Endodermal cell (in vitro differentiated cells): ENCODE measurements at regions not wholly inside any gene's neighbourhood (a gene's known extent, or its start where the extent isn't known, plus 50 kb on each side); places are given as distances from the start of the nearest gene placed in this dataset.

Experiments
- DNase-seq: peaks from one replicate; pipeline ENCODE4 v3.0.0-alpha.2; 2017
- H3K27ac ChIP-seq: 2 replicates; pipeline ENCODE4 v1.5.1; 2013; ENCODE audit warnings: mild to moderate bottlenecking, low read depth, low read length, moderate library complexity
- H3K27me3 ChIP-seq: 2 replicates; pipeline ENCODE4 v1.6.1; 2013; ENCODE audit warnings: mild to moderate bottlenecking, low read length, moderate library complexity; ENCODE audit not compliant: insufficient read depth, control insufficient read depth, poor library complexity, severe bottlenecking
- H3K36me3 ChIP-seq: 2 replicates; pipeline ENCODE4 v1.7.0; 2013; ENCODE audit warnings: mild to moderate bottlenecking, low read length, moderate library complexity; ENCODE audit not compliant: control insufficient read depth, insufficient read depth
- H3K4me1 ChIP-seq: one replicate; pipeline ENCODE4 v1.7.0; 2013; ENCODE audit warnings: low read length; ENCODE audit not compliant: control insufficient read depth, insufficient read depth
- H3K4me3 ChIP-seq: 2 replicates; pipeline ENCODE4 v1.5.1; 2013; ENCODE audit warnings: mild to moderate bottlenecking, low read length, moderate library complexity
- H3K9ac ChIP-seq: 2 replicates; pipeline ENCODE4 v1.6.1; 2013; ENCODE audit warnings: mild to moderate bottlenecking, low read length, moderate library complexity; ENCODE audit not compliant: poor library complexity, severe bottlenecking; ENCODE audit errors: extremely low read depth
- H3K9me3 ChIP-seq: 2 replicates; pipeline ENCODE4 v1.6.1; 2013; ENCODE audit warnings: mild to moderate bottlenecking, low read length, moderate library complexity; ENCODE audit not compliant: control insufficient read depth
- H3K27ac Mint-ChIP-seq: 2 replicates; pipeline ENCODE4 v1.8.0; 2020; ENCODE audit warnings: mixed read lengths
- H3K27me3 Mint-ChIP-seq: 2 replicates; pipeline ENCODE4 v1.8.0; 2021; ENCODE audit warnings: mild to moderate bottlenecking, mixed read lengths; ENCODE audit not compliant: insufficient read depth
- H3K36me3 Mint-ChIP-seq: 2 replicates; pipeline ENCODE4 v1.8.0; 2020; ENCODE audit warnings: low read depth, mixed read lengths
- H3K4me1 Mint-ChIP-seq: 2 replicates; pipeline ENCODE4 v1.8.0; 2020; ENCODE audit warnings: mixed read lengths
- H3K4me3 Mint-ChIP-seq: 2 replicates; pipeline ENCODE4 v1.8.0; 2020; ENCODE audit warnings: mild to moderate bottlenecking, moderate library complexity, mixed read lengths
- H3K9me3 Mint-ChIP-seq: 2 replicates; pipeline ENCODE4 v1.8.0; 2020; ENCODE audit warnings: mild to moderate bottlenecking, mixed read lengths
- WGBS, 2 experiments: methylation state at CpG; one replicate each; pipeline versions ENCODE4 v1.1.5 to v1.1.7; 2013; ENCODE audit warnings: missing lambda C conversion rate in 2 of 2, mixed read lengths in 1 of 2; ENCODE audit not compliant: insufficient coverage in 1 of 2, insufficient read length in 1 of 2; 5-methylcytosine and 5-hydroxymethylcytosine counted together
- TF ChIP-seq, protein P1 (sequence below): fragments of 200-600 bp; sonication (generic); conservative IDR thresholded peaks from 2 replicates; pipeline ENCODE4 v1.5.0; 2021; ENCODE audit warnings: antibody characterized with exemption, mild to moderate bottlenecking

DNA sequence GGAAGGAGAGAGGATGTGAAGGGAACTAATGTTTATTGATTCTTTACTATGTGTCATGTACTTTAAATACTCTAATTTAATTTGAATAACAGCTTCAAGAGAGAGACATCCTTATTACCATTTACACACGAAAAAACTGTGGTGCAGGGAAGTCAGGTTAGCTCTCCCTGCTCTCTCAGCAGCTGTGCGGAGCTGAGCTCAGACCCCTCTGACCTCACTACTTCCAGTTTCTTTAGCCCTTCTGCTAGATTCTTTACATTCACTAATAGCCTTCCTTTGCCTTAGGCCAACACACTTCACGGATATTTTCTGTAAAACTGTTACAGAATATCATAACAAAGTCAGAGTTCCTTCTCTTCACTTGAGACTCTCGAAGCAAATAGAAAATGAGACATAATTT is 131.3 kb upstream of the ARRDC3 start:
- Histone ChIP-seq H3K36me3 (no peaks in the 10 kb centered on the region), H3K27me3 (no peaks in the 10 kb centered on the region), H3K9ac (no peak overlapping the region), H3K4me3 (no peak overlapping the region), H3K9me3 (no peaks in the 10 kb centered on the region), H3K4me1 (no peaks in the 10 kb centered on the region), H3K27ac (no peak overlapping the region)
- no peaks in the 10 kb centered on the region for H3K9me3 Mint-ChIP-seq
- TF ChIP-seq, protein P1, sequence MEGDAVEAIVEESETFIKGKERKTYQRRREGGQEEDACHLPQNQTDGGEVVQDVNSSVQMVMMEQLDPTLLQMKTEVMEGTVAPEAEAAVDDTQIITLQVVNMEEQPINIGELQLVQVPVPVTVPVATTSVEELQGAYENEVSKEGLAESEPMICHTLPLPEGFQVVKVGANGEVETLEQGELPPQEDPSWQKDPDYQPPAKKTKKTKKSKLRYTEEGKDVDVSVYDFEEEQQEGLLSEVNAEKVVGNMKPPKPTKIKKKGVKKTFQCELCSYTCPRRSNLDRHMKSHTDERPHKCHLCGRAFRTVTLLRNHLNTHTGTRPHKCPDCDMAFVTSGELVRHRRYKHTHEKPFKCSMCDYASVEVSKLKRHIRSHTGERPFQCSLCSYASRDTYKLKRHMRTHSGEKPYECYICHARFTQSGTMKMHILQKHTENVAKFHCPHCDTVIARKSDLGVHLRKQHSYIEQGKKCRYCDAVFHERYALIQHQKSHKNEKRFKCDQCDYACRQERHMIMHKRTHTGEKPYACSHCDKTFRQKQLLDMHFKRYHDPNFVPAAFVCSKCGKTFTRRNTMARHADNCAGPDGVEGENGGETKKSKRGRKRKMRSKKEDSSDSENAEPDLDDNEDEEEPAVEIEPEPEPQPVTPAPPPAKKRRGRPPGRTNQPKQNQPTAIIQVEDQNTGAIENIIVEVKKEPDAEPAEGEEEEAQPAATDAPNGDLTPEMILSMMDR = no peak
- 57 to 69% methylated on average over 1 to 4 of the region's 4 CpGs for WGBS, 2 experiments
- H3K4me3 Mint-ChIP-seq = no peak overlapping the region
- no peak overlapping the region for H3K27ac Mint-ChIP-seq
- no peaks in the 10 kb centered on the region for H3K36me3 Mint-ChIP-seq
- no peak for DNase-seq
- H3K27me3 Mint-ChIP-seq = no peaks in the 10 kb centered on the region
- no peaks in the 10 kb centered on the region for H3K4me1 Mint-ChIP-seq

DNA sequence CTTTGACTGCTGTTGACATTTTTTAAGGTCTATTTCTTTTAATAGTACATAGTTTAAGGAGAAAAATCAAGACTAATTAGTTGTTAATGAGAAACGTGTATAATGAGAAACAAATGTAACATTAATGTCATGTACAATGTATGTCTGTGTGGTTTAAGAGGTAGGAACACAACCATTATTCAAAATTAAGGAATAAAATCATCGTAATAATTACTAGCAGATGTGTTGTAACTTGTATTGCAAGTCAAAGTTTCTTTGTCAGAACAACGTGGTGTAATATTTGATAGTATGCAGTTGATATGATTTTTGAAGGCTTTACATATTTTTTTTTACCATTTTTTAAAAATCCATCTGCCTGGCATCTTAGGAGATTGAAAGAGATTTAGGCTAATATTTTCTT is 120.2 kb upstream of the ARRDC3 start:
- Mint-ChIP-seq H3K36me3 (no peaks in the 10 kb centered on the region), H3K27me3 (peaks cover 4% of the 10 kb centered on the region)

DNA sequence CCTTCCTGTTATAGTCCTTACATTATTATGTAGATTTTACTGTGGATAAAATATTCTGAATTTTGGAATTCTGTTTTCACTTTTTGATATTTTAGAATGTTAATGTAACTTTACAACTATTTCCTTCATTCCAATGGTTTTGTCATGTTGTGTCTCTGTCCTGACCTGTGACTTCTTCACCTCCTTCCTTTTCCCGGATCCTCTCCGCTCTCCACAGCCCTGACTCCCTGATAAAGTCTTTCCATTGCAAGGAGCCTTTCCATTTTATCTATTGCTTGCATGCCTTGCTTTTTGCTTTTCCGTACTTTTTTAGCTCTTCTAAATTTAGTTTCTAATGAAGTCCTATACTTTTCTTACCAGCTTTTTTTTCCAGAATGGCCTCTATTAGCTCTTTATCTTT is 117.6 kb upstream of the ARRDC3 start:
- H3K9me3 Mint-ChIP-seq = no peaks in the 10 kb centered on the region
- TF ChIP-seq, protein P1 = no peak
- H3K27me3 ChIP-seq = peaks cover 11% of the 10 kb centered on the region
- no peak overlapping the region for H3K4me3 ChIP-seq
- no peak overlapping the region for H3K27ac Mint-ChIP-seq
- no peak overlapping the region for H3K4me3 Mint-ChIP-seq
- no peak overlapping the region for H3K27ac ChIP-seq
- H3K36me3 Mint-ChIP-seq = no peaks in the 10 kb centered on the region
- no peak for DNase-seq
- no peaks in the 10 kb centered on the region for H3K9me3 ChIP-seq
- no peak overlapping the region for H3K9ac ChIP-seq
- H3K36me3 ChIP-seq = no peaks in the 10 kb centered on the region
- peaks cover 10% of the 10 kb centered on the region for H3K4me1 Mint-ChIP-seq
- peaks cover 10% of the 10 kb centered on the region for H3K27me3 Mint-ChIP-seq
- H3K4me1 ChIP-seq = peaks cover 4% of the 10 kb centered on the region
- 90 to 91% methylated on average over 2 to 3 of the region's 3 CpGs for WGBS, 2 experiments

More for the DNA sequence above, 120.2 kb upstream of the ARRDC3 start:
- Histone ChIP-seq H3K27me3 (no peaks in the 10 kb centered on the region), H3K4me3 (no peak overlapping the region), H3K9ac (no peak overlapping the region), H3K36me3 (no peaks in the 10 kb centered on the region), H3K27ac (no peak overlapping the region), H3K9me3 (no peaks in the 10 kb centered on the region), H3K4me1 (peaks cover 5% of the 10 kb centered on the region)
- TF ChIP-seq, protein P1 = no peak
- 86% methylated on average over 3 of the region's 3 CpGs; no CpG with 5 or more reads in 1 of the 2 experiments for WGBS, 2 experiments
- no peak for DNase-seq
- H3K4me1 Mint-ChIP-seq = peaks cover 10% of the 10 kb centered on the region
- H3K27ac Mint-ChIP-seq = no peak overlapping the region
- H3K9me3 Mint-ChIP-seq = no peaks in the 10 kb centered on the region
- H3K4me3 Mint-ChIP-seq = no peak overlapping the region
